Omental fat pad (tissue), 3 donors: ENCODE measurements at regions not wholly inside any gene's neighbourhood (a gene's known extent, or its start where the extent isn't known, plus 50 kb on each side); places are given as distances from the start of the nearest gene placed in this dataset.

Experiments used
- ATAC-seq: fragments of 150-250 bp; one replicate; pipeline ENCODE4 v1.9.1; 2016; ENCODE audit warnings: mild to moderate bottlenecking, moderate library complexity; ENCODE audit not compliant: low FRiP score
- DNase-seq: peaks from one replicate; pipeline ENCODE4 v3.0.0-alpha.2; 2019; ENCODE audit warnings: low spot score
- TF ChIP-seq, protein P1 (sequence below), 3 donors: fragments of 450-650 bp; IDR thresholded peaks; one replicate each; pipeline ENCODE4 v1.5.1; 2016 to 2017; ENCODE audit warnings: antibody characterized with exemption in 3 of 3, mild to moderate bottlenecking in 3 of 3, moderate library complexity in 2 of 3

DNA sequence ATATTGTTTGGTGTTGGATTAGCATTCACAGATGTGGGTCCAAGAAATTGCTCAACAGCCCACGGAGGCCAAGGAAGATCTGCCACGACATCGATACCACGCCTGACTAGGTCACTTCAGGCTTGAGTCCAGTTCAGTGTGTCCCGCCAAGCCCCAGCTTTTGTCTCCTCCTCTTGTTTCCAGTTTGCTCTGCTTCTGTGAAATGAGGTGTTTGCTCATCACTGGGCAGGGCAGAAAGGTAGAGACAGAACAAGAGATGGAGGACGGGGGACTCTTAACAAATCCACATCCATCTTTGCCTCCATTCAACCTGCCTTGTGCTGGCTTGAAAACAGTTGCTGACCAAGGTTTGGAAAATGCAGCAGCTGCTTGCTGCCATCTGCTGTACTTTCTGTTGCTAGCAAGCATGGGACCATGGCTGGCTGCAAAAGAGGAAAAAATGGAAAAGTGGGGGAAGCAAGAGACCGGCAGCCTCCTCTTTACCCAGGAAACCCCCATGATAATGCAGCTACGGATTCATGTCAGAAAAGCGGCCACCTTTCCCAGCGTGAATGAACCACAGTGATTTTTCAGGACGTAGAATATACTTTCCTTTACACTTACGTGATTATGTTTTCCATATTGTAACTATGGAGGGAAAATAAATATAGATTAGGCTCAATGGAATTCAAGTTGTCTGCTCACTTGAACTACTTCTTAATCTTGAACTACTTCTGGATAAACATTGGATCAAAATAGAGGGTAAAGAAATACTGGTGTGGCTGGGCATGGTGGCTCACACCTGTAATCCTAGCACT lies 80.2 kb upstream of the GREM2 start:
- no peak for DNase-seq

DNA sequence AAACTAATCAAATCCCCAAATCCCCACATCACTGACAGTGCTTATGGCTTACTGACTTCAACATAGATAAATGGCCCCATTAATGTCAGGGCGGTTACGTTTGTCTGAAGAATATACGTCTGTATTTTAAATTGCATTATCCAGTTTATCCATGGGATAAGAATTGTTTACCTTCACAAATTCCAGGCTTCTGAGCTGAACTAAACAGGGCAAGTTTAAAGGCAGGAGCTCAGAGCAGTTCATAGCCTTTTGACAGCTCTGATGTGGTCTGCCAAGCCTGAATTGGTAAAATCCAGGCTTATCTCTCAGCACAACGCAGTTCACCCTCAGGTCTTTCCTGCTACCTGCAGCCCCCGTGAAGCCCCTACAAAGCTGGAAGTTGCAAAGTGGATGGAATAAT lies 79.5 kb upstream of the GREM2 start:
- DNase-seq (no peak), ATAC-seq (no peak)
- TF ChIP-seq, protein P1, sequence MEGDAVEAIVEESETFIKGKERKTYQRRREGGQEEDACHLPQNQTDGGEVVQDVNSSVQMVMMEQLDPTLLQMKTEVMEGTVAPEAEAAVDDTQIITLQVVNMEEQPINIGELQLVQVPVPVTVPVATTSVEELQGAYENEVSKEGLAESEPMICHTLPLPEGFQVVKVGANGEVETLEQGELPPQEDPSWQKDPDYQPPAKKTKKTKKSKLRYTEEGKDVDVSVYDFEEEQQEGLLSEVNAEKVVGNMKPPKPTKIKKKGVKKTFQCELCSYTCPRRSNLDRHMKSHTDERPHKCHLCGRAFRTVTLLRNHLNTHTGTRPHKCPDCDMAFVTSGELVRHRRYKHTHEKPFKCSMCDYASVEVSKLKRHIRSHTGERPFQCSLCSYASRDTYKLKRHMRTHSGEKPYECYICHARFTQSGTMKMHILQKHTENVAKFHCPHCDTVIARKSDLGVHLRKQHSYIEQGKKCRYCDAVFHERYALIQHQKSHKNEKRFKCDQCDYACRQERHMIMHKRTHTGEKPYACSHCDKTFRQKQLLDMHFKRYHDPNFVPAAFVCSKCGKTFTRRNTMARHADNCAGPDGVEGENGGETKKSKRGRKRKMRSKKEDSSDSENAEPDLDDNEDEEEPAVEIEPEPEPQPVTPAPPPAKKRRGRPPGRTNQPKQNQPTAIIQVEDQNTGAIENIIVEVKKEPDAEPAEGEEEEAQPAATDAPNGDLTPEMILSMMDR (IDR thresholded peaks at IDR 0.05) = no peak

More for the DNA sequence above, 80.2 kb upstream of the GREM2 start:
- TF ChIP-seq, protein P1 (IDR thresholded peaks at IDR 0.05) = peak in 1 of 3 donors; percentile 50
- ATAC-seq = no peak

- TF ChIP-seq, protein P1 (IDR thresholded peaks at IDR 0.05) = no peak
- DNase-seq (no peak), ATAC-seq (no peak)
Observed at GRCh38 chr1:240687820-240688219, 75.9 kb upstream of the GREM2 start.

GRCh38 chr1:240683576-240683975 lies 71.6 kb upstream of the GREM2 start:
- DNase-seq = no peak
- ATAC-seq = no peak
- TF ChIP-seq, protein P1 (IDR thresholded peaks at IDR 0.05) = no peak

- DNase-seq (no peak), ATAC-seq (no peak)
- TF ChIP-seq, protein P1 (IDR thresholded peaks at IDR 0.05) = no peak
Observed at GRCh38 chr1:240682859-240683242, 70.9 kb upstream of the GREM2 start.

DNA sequence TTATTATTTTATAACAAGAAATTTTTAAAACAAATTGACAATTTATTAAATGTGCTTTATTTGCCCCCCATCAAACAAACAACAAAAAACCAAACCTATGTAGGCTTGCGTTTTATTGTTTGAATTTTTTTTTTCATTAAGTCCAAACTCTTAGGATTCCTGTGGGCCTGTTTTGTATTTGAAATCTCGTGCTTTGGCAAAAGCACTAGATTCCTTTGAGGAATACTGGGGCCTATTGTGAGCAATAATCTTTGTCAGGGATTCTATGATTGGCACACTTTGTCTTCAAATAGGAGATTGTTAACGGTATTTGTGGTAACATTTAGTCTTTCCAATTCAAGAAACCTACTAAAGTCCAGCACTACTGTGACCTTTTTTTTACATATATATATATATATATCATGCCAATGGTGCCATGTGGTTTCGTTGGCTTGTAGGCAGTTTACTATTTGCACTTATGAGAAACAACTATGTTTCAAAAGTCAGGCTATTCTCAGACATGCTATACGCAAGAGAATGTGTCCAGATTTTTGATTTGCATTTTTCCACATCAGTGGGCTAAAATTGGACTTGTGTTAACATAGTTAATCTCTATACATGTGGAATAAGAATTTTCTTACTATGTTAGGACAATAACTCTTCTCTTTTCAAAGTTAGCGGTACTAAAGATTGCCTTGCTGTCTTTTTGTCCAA lies 70.4 kb upstream of the GREM2 start:
- DNase-seq (no peak), ATAC-seq (no peak)
- TF ChIP-seq, protein P1 (IDR thresholded peaks at IDR 0.05) = no peak
